ENCODE measurements at regions not wholly inside any gene's neighbourhood (a gene's known extent, or its start where the extent isn't known, plus 50 kb on each side); places are given as distances from the start of the nearest gene placed in this dataset.

- Mint-ChIP-seq H3K4me1 (no peaks in the 10 kb centered on the region), H3K4me3 (no peak overlapping the region), H3K27ac (peak overlapping the region; percentile 39 to 80 (median 61)), H3K36me3 (ENCODE audit: low read depth) (no peaks in the 10 kb centered on the region), H3K9me3 (no peaks in the 10 kb centered on the region), H3K27me3 (ENCODE audit: low read depth) (no peaks in the 10 kb centered on the region)
- no peak for TF ChIP-seq CTCF (IDR thresholded peaks at IDR 0.05; ENCODE audit: unreplicated experiment in 3 of 3)
Measured at GRCh38 chr13:106702505-106702904, 134.6 kb upstream of the ARGLU1 start.

GRCh38 chr13:106701771-106702341, 133.9 kb upstream of the ARGLU1 start:
- Mint-ChIP-seq H3K9me3 (no peaks in the 10 kb centered on the region), H3K4me3 (peak overlapping the region in 1 of 3 experiments; percentile 30), H3K36me3 (ENCODE audit: low read depth) (no peaks in the 10 kb centered on the region), H3K27ac (peak overlapping the region; percentile 39 to 80 (median 61)), H3K4me1 (no peaks in the 10 kb centered on the region), H3K27me3 (ENCODE audit: low read depth) (no peaks in the 10 kb centered on the region)
- no peak for TF ChIP-seq CTCF (IDR thresholded peaks at IDR 0.05; ENCODE audit: unreplicated experiment in 3 of 3)

GRCh38 chr13:106700439-106700838, 132.5 kb upstream of the ARGLU1 start:
- no peaks in the 10 kb centered on the region for H3K27me3 Mint-ChIP-seq (ENCODE audit: low read depth)
- no peaks in the 10 kb centered on the region for H3K9me3 Mint-ChIP-seq
- H3K4me1 Mint-ChIP-seq, result no peaks in the 10 kb centered on the region
- no peak overlapping the region for H3K27ac Mint-ChIP-seq
- H3K36me3 Mint-ChIP-seq (ENCODE audit: low read depth), result no peaks in the 10 kb centered on the region
- TF ChIP-seq CTCF (IDR thresholded peaks at IDR 0.05; ENCODE audit: unreplicated experiment in 3 of 3), result no peak
- no peak overlapping the region for H3K4me3 Mint-ChIP-seq

- no peak overlapping the region for H3K27ac Mint-ChIP-seq
- no peaks in the 10 kb centered on the region for H3K36me3 Mint-ChIP-seq (ENCODE audit: low read depth)
- no peak for TF ChIP-seq CTCF (IDR thresholded peaks at IDR 0.05; ENCODE audit: unreplicated experiment in 3 of 3)
- no peak overlapping the region for H3K4me3 Mint-ChIP-seq
- H3K4me1 Mint-ChIP-seq, result no peaks in the 10 kb centered on the region
- no peaks in the 10 kb centered on the region for H3K27me3 Mint-ChIP-seq (ENCODE audit: low read depth)
- H3K9me3 Mint-ChIP-seq, result no peaks in the 10 kb centered on the region
Measured at GRCh38 chr13:106700007-106700406, 132.1 kb upstream of the ARGLU1 start.

GRCh38 chr13:106699311-106699710, 131.4 kb upstream of the ARGLU1 start:
- H3K4me3 Mint-ChIP-seq, result no peak overlapping the region
- H3K9me3 Mint-ChIP-seq, result no peaks in the 10 kb centered on the region
- TF ChIP-seq CTCF (IDR thresholded peaks at IDR 0.05; ENCODE audit: unreplicated experiment in 3 of 3), result no peak
- no peaks in the 10 kb centered on the region for H3K4me1 Mint-ChIP-seq
- no peaks in the 10 kb centered on the region for H3K27me3 Mint-ChIP-seq (ENCODE audit: low read depth)
- no peaks in the 10 kb centered on the region for H3K36me3 Mint-ChIP-seq (ENCODE audit: low read depth)
- H3K27ac Mint-ChIP-seq, result no peak overlapping the region

GRCh38 chr13:106696719-106697118, 128.8 kb upstream of the ARGLU1 start:
- H3K27me3 Mint-ChIP-seq (ENCODE audit: low read depth), result no peaks in the 10 kb centered on the region
- H3K27ac Mint-ChIP-seq, result no peak overlapping the region
- no peak for TF ChIP-seq CTCF (IDR thresholded peaks at IDR 0.05; ENCODE audit: unreplicated experiment in 3 of 3)
- no peak overlapping the region for H3K4me3 Mint-ChIP-seq
- H3K4me1 Mint-ChIP-seq, result no peaks in the 10 kb centered on the region
- H3K36me3 Mint-ChIP-seq (ENCODE audit: low read depth), result no peaks in the 10 kb centered on the region
- H3K9me3 Mint-ChIP-seq, result no peaks in the 10 kb centered on the region
